Fibroblast of lung (primary cell): ENCODE measurements at regions not wholly inside any gene's neighbourhood (a gene's known extent, or its start where the extent isn't known, plus 50 kb on each side); places are given as distances from the start of the nearest gene placed in this dataset.

Experiments used
- EZH2 ChIP-seq: IDR thresholded peaks from 2 replicates; pipeline ENCODE4 v1.5.1; 2012; ENCODE audit warnings: low read length, control low read depth, mild to moderate bottlenecking; ENCODE audit errors: missing control alignments
- TF ChIP-seq, protein P1 (sequence below), 2 donors: IDR thresholded peaks in 1 of 2; conservative IDR thresholded peaks in 1 of 2; 1 replicate in 1 of 2; 2 replicates in 1 of 2; pipeline ENCODE4 v1.5.1; 2011 to 2012; ENCODE audit warnings: low read length in 2 of 2, control low read depth in 1 of 2, inconsistent platforms in 1 of 2, low read depth in 1 of 2, mild to moderate bottlenecking in 1 of 2

DNA sequence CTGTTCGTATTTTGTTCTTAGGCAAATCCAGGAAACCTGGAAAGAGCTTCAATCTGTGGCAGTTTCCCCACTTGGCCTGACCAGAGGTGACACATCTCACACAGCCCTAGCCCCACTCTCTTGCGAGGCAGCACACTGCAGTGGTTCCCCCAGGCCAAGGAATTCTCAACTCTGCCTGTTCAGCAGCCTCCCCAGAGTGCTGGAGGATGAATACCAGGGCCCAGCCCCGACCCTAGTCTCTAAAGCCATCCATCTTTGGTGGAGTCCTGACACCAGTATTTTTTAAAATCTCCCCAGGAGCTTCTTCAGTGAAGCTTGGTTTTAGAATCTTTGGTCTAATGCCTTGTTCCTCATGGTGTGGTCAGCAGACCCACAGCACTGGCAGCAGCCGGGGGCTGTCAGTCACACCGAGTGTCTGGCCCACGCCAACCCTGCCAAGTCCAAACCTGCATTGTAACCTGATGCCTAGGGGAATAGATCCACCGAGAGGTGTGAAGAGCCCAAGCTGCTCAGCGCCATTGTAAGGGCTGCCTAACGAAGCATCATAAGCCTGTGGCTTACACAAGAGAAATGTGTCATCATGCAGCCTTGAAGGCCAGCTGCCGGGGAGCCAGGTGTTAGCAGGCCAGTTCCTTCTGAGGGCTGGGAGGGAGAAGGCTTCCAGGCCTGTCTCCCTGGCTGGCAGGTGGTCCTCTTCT, 428.7 kb upstream of the ID2 start:
- TF ChIP-seq, protein P1, sequence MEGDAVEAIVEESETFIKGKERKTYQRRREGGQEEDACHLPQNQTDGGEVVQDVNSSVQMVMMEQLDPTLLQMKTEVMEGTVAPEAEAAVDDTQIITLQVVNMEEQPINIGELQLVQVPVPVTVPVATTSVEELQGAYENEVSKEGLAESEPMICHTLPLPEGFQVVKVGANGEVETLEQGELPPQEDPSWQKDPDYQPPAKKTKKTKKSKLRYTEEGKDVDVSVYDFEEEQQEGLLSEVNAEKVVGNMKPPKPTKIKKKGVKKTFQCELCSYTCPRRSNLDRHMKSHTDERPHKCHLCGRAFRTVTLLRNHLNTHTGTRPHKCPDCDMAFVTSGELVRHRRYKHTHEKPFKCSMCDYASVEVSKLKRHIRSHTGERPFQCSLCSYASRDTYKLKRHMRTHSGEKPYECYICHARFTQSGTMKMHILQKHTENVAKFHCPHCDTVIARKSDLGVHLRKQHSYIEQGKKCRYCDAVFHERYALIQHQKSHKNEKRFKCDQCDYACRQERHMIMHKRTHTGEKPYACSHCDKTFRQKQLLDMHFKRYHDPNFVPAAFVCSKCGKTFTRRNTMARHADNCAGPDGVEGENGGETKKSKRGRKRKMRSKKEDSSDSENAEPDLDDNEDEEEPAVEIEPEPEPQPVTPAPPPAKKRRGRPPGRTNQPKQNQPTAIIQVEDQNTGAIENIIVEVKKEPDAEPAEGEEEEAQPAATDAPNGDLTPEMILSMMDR (conservative IDR thresholded peaks at IDR 0.05 in 1 of 2, IDR thresholded peaks at IDR 0.05 in 1 of 2; ENCODE audit: low read depth in 1 of 2, low read length in 2 of 2): no peak
- no peak for TF ChIP-seq EZH2
